ENCODE measurements at regions not wholly inside any gene's neighbourhood (a gene's known extent, or its start where the extent isn't known, plus 50 kb on each side); places are given as distances from the start of the nearest gene placed in this dataset.

GRCh38 chr9:27844797-27845196 is 271.5 kb upstream of the C9orf72 start:
- H3K79me2 ChIP-seq (ENCODE audit: insufficient read depth, low read length), result no peaks in the 10 kb centered on the region
- no peaks in the 10 kb centered on the region for H3K4me1 ChIP-seq (ENCODE audit: insufficient read depth, low read length)
- H2BK5ac ChIP-seq (ENCODE audit: insufficient read length, low read length), result no peak overlapping the region
- H4K8ac ChIP-seq (replicated peaks; ENCODE audit: insufficient read length, low read depth, low read length), result no peak overlapping the region
- no peak overlapping the region for H2BK120ac ChIP-seq (ENCODE audit: low read depth, low read length, poor library complexity, severe bottlenecking)
- no peaks in the 10 kb centered on the region for H3K79me1 ChIP-seq (ENCODE audit: insufficient read depth, low read depth, low read length, poor library complexity, severe bottlenecking)
- Mint-ChIP-seq H3K9me3 (no peaks in the 10 kb centered on the region), H3K4me1 (peaks cover 5 to 7% of the 10 kb centered on the region in 2 experiments), H3K36me3 (ENCODE audit: insufficient read depth in 1 of 3, low read depth in 3 of 3) (no peaks in the 10 kb centered on the region; a peak in 1 of 7 replicates), H3K4me3 (no peak overlapping the region), H3K27me3 (ENCODE audit: low read depth) (no peaks in the 10 kb centered on the region), H3K27ac (no peak overlapping the region)
- no peak overlapping the region for H3K56ac ChIP-seq (ENCODE audit: insufficient read length, low read depth, low read length)
- TF ChIP-seq, protein P1, sequence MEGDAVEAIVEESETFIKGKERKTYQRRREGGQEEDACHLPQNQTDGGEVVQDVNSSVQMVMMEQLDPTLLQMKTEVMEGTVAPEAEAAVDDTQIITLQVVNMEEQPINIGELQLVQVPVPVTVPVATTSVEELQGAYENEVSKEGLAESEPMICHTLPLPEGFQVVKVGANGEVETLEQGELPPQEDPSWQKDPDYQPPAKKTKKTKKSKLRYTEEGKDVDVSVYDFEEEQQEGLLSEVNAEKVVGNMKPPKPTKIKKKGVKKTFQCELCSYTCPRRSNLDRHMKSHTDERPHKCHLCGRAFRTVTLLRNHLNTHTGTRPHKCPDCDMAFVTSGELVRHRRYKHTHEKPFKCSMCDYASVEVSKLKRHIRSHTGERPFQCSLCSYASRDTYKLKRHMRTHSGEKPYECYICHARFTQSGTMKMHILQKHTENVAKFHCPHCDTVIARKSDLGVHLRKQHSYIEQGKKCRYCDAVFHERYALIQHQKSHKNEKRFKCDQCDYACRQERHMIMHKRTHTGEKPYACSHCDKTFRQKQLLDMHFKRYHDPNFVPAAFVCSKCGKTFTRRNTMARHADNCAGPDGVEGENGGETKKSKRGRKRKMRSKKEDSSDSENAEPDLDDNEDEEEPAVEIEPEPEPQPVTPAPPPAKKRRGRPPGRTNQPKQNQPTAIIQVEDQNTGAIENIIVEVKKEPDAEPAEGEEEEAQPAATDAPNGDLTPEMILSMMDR (conservative IDR thresholded peaks at IDR 0.05), result no peak
- no peak overlapping the region for H3K23ac ChIP-seq (ENCODE audit: insufficient read length, low read depth, low read length)
- no peaks in the 10 kb centered on the region for H3K23me2 ChIP-seq (ENCODE audit: insufficient read length, low read depth, low read length, poor library complexity, severe bottlenecking)
- no peak overlapping the region for H3K4me2 ChIP-seq (ENCODE audit: insufficient read depth, insufficient read length, low read length)
- H2BK20ac ChIP-seq (ENCODE audit: low read depth, low read length, poor library complexity, severe bottlenecking), result no peak overlapping the region
- no peak overlapping the region for H3K18ac ChIP-seq (ENCODE audit: insufficient read length, low read depth, low read length)
- no peak overlapping the region for H2BK12ac ChIP-seq (ENCODE audit: insufficient read length, low read depth, low read length)
- no peaks in the 10 kb centered on the region for H4K20me1 ChIP-seq (ENCODE audit: control insufficient read depth, insufficient read depth, insufficient read length)
- no peak overlapping the region for H3K27ac ChIP-seq (ENCODE audit: insufficient read length, low read depth, low read length)
- no peak overlapping the region for H3K4ac ChIP-seq (ENCODE audit: low read depth, low read length)
- H3K9me3 ChIP-seq (ENCODE audit: control insufficient read depth, low read depth, low read length), result no peaks in the 10 kb centered on the region
- no peak overlapping the region for H2AK5ac ChIP-seq (ENCODE audit: insufficient read length, low read length)
- H3K9ac ChIP-seq (ENCODE audit: extremely low read depth, insufficient read length, low read length), result no peak overlapping the region
- H4K91ac ChIP-seq (ENCODE audit: insufficient read length, low read depth, low read length), result no peak overlapping the region
- H3T11ph ChIP-seq (ENCODE audit: low read length), result no peak overlapping the region
- no peaks in the 10 kb centered on the region for H3K27me3 ChIP-seq (ENCODE audit: insufficient read depth, low read length)
- H4K5ac ChIP-seq (ENCODE audit: insufficient read length, low read depth, low read length), result no peak overlapping the region
- H3K14ac ChIP-seq (ENCODE audit: insufficient read depth, low read length), result no peak overlapping the region
- no peak overlapping the region for H2BK15ac ChIP-seq (ENCODE audit: low read depth, low read length)
- DNase-seq, result no peak
- no CpG with 5 or more reads among the region's 1 CpG for WGBS (ENCODE audit: extremely low coverage, insufficient read length, low lambda C conversion rate)
- H2AFZ ChIP-seq (ENCODE audit: low read length), result no peak overlapping the region

All from H9 (cell line).